HEK293 (cell line): ENCODE measurements at regions not wholly inside any gene's neighbourhood (a gene's known extent, or its start where the extent isn't known, plus 50 kb on each side); places are given as distances from the start of the nearest gene placed in this dataset.

Experiments
- CTCF ChIA-PET: fragments of 350-600 bp; formaldehyde crosslinking; extraction: SDS; loops from one replicate; lab custom pipeline; 2021; ENCODE audit warnings: antibody characterized with exemption; lab: Yijun Ruan, JAX
- POLR2A ChIA-PET: fragments of 300-600 bp; formaldehyde crosslinking; extraction: SDS; loops from one replicate; lab custom pipeline; 2020; ENCODE audit warnings: antibody characterized with exemption, inconsistent platforms; lab: Yijun Ruan, JAX
- H3K27ac ChIP-seq: fragments of 200-500 bp; sonication (Bioruptor generic); 2 replicates; pipeline ENCODE4 v1.5.1; 2014; ENCODE audit warnings: low read depth, low read length, control low read depth, inconsistent platforms; ENCODE audit errors: extremely low read depth
- H3K36me3 ChIP-seq, 2 experiments: fragments of 200-500 bp in 1 of 2; sonication (Bioruptor generic) in 1 of 2; 1 replicate in 1 of 2; 2 replicates in 1 of 2; pipeline ENCODE4 v1.5.1; 2014 to 2017; ENCODE audit warnings: inconsistent platforms in 2 of 2, low read length in 2 of 2; ENCODE audit not compliant: control insufficient read depth in 2 of 2, insufficient read depth in 1 of 2
- H3K4me1 ChIP-seq: fragments of 200-500 bp; sonication (Bioruptor generic); 2 replicates; pipeline ENCODE4 v1.5.1; 2014; ENCODE audit warnings: mild to moderate bottlenecking, low read length, inconsistent platforms; ENCODE audit not compliant: control insufficient read depth, insufficient read depth
- H3K4me3 ChIP-seq: 2 replicates; pipeline ENCODE4 v1.5.1; 2011; ENCODE audit warnings: low read depth, mild to moderate bottlenecking, control low read depth, low read length, moderate library complexity
- H3K9me3 ChIP-seq: fragments of 200-500 bp; sonication (Bioruptor generic); 2 replicates; pipeline ENCODE4 v1.5.1; 2014; ENCODE audit warnings: low read depth, low read length, inconsistent platforms; ENCODE audit not compliant: control insufficient read depth, insufficient read depth
- INSM2 ChIP-seq: fragments of 450-650 bp; formaldehyde crosslinking; IDR thresholded peaks from 2 replicates; pipeline ENCODE4 v1.5.1; 2016; ENCODE audit warnings: missing biosample characterization, missing genetic modification characterization
- KLF8 ChIP-seq: fragments of 450-650 bp; formaldehyde crosslinking; IDR thresholded peaks from 2 replicates; pipeline ENCODE4 v1.5.1; 2016; ENCODE audit warnings: missing biosample characterization, missing genetic modification characterization
- MYNN ChIP-seq: fragments of 450-650 bp; formaldehyde crosslinking; IDR thresholded peaks from 2 replicates; pipeline ENCODE4 v1.5.1; 2016; ENCODE audit warnings: missing biosample characterization, missing genetic modification characterization, borderline replicate concordance
- ZNF404 ChIP-seq: fragments of 450-650 bp; formaldehyde crosslinking; IDR thresholded peaks from 2 replicates; pipeline ENCODE4 v1.5.1; 2017; ENCODE audit warnings: missing biosample characterization, missing genetic modification characterization
- ZNF426 ChIP-seq: fragments of 450-650 bp; formaldehyde crosslinking; IDR thresholded peaks from 2 replicates; pipeline ENCODE4 v1.5.1; 2017; ENCODE audit warnings: missing biosample characterization, missing genetic modification characterization, mild to moderate bottlenecking, inconsistent platforms, moderate library complexity
- ZNF529 ChIP-seq: fragments of 450-650 bp; formaldehyde crosslinking; IDR thresholded peaks from 2 replicates; pipeline ENCODE4 v1.5.1; 2017; ENCODE audit warnings: missing genetic modification characterization, missing biosample characterization; ENCODE audit not compliant: insufficient replicate concordance
- ZNF621 ChIP-seq: fragments of 450-650 bp; formaldehyde crosslinking; IDR thresholded peaks from 2 replicates; pipeline ENCODE4 v1.5.1; 2017; ENCODE audit warnings: missing biosample characterization, missing genetic modification characterization
- ZNF624 ChIP-seq: fragments of 450-650 bp; formaldehyde crosslinking; IDR thresholded peaks from 2 replicates; pipeline ENCODE4 v1.5.1; 2017; ENCODE audit warnings: missing biosample characterization, missing genetic modification characterization
- ZNF639 ChIP-seq: fragments of 450-650 bp; formaldehyde crosslinking; IDR thresholded peaks from 2 replicates; pipeline ENCODE4 v1.5.1; 2016; ENCODE audit warnings: missing biosample characterization, missing genetic modification characterization
- ZNF660 ChIP-seq: fragments of 450-650 bp; IDR thresholded peaks from 2 replicates; pipeline ENCODE4 v1.5.1; 2018; ENCODE audit warnings: missing biosample characterization, mild to moderate bottlenecking, missing genetic modification characterization
- ZNF776 ChIP-seq: fragments of 450-650 bp; formaldehyde crosslinking; IDR thresholded peaks from 2 replicates; pipeline ENCODE4 v1.5.0; 2017; ENCODE audit warnings: missing biosample characterization, missing genetic modification characterization, borderline replicate concordance
- TF ChIP-seq, protein P1 (sequence below): fragments of 450-650 bp; formaldehyde crosslinking; IDR thresholded peaks from 2 replicates; pipeline ENCODE4 v1.5.1; 2016; ENCODE audit warnings: missing biosample characterization, missing genetic modification characterization

GRCh38 chr6:141550471-141550870, 582.3 kb upstream of the GJE1 start:
- Histone ChIP-seq H3K4me1 (peaks cover 4% of the 10 kb centered on the region; the same call in 1 of the 2 replicates), H3K27ac (no peak overlapping the region), H3K9me3 (no peaks in the 10 kb centered on the region), H3K4me3 (no peak overlapping the region), H3K36me3 (no peaks in the 10 kb centered on the region)
- ChIA-PET POLR2A (no interaction called here), CTCF (interaction anchor here (1.5 kb wide), 1 partner anchor 12 kb away, joined by 6 read pairs; no protein-coding TSS in a partner anchor)
- TF ChIP-seq ZNF426 (tag by site-specific recombination) (no peak), ZNF639 (tag by site-specific recombination) (no peak), ZNF776 (tag by site-specific recombination) (no peak), MYNN (no peak), INSM2 (tag by site-specific recombination) (no peak), KLF8 (tag by site-specific recombination) (no peak), ZNF660 (tag by site-specific recombination) (no peak)
- TF ChIP-seq, protein P1, sequence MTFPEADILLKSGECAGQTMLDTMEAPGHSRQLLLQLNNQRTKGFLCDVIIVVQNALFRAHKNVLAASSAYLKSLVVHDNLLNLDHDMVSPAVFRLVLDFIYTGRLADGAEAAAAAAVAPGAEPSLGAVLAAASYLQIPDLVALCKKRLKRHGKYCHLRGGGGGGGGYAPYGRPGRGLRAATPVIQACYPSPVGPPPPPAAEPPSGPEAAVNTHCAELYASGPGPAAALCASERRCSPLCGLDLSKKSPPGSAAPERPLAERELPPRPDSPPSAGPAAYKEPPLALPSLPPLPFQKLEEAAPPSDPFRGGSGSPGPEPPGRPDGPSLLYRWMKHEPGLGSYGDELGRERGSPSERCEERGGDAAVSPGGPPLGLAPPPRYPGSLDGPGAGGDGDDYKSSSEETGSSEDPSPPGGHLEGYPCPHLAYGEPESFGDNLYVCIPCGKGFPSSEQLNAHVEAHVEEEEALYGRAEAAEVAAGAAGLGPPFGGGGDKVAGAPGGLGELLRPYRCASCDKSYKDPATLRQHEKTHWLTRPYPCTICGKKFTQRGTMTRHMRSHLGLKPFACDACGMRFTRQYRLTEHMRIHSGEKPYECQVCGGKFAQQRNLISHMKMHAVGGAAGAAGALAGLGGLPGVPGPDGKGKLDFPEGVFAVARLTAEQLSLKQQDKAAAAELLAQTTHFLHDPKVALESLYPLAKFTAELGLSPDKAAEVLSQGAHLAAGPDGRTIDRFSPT (tag by site-specific recombination): no peak

DNA sequence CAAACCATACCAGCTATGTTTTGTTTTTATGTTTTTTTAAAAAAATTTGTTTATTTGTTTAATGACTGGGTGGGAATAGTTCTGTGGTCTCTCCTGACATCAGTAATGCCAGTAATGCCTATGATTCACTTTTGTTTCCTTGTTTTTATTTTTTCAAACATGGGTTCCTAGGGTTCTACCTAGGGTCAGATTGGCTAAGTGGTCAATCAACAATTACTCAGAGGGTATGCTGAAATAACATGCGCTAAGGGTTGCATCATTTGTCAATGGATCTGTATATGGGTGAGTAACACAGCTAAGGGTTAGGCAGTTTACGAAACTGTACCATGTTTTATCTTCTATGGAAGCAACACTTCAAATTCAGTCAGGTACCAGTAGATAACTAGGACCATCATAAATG, 583.8 kb upstream of the GJE1 start:
- ChIA-PET CTCF (interaction anchor here (0.8 to 1.5 kb wide), 3 partner anchors 14 to 53 kb away, joined by 3 to 6 read pairs (median 5); no protein-coding TSS in a partner anchor), POLR2A (no interaction called here)

DNA sequence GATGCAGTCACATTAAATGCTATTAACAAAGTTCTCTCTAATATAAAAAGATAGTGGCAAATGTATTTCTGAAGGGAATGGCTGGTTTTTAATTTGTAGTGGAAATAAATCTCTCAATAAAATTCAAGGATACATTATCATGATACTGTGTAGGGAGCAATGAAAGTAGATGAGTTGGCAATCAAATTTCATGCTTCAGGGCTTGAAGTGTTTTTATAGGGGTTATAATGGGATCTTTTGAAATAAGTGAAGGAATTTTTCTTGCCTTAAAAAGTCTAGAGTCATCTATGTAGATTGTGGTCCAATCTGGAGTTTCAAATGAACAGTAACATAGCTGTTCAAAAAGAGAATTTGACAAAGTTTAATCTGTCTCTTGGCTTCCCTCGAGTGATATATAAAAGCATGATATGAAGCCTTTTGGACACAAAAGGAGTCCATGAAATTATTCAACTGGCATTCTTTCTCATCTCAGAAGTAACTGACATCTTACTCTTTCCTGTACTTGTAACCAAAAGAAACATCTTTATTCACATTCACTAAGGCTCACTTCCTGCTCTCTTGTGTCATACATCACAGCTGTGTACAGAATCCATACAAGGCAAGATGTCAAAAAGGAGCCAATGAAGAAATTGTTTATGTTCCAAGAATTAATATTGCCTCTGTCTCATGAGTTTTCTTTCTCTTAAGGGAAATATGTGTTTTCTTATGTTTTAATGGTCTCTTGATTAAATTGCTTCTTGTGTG, 591.0 kb upstream of the GJE1 start:
- H3K4me1 ChIP-seq: no peaks in the 10 kb centered on the region
- H3K9me3 ChIP-seq: no peaks in the 10 kb centered on the region
- no peaks in the 10 kb centered on the region for H3K36me3 ChIP-seq
- no peak overlapping the region for H3K4me3 ChIP-seq
- ChIA-PET POLR2A (no interaction called here), CTCF (no interaction called here)
- TF ChIP-seq ZNF621 (tag by site-specific recombination) (no peak), ZNF529 (no peak), ZNF404 (tag by site-specific recombination) (no peak)
- TF ChIP-seq, protein P1 (tag by site-specific recombination): no peak
- H3K27ac ChIP-seq: no peak overlapping the region

More for the DNA sequence above, 583.8 kb upstream of the GJE1 start:
- Histone ChIP-seq H3K4me3 (no peak overlapping the region), H3K27ac (no peak overlapping the region), H3K4me1 (peaks cover 4% of the 10 kb centered on the region; the same call in 1 of the 2 replicates), H3K9me3 (no peaks in the 10 kb centered on the region), H3K36me3 (no peaks in the 10 kb centered on the region)
- no peak for TF ChIP-seq ZNF624
